PFSK-1 (cell line): ENCODE measurements at regions not wholly inside any gene's neighbourhood (a gene's known extent, or its start where the extent isn't known, plus 50 kb on each side); places are given as distances from the start of the nearest gene placed in this dataset.

Source experiments
- POLR2AphosphoS5 ChIP-seq: IDR thresholded peaks from 2 replicates; pipeline ENCODE4 v1.6.1; 2012; ENCODE audit warnings: low read depth, mild to moderate bottlenecking, control low read depth, low read length, moderate library complexity
- REST ChIP-seq, 2 experiments: IDR thresholded peaks; 2 replicates each; pipeline versions ENCODE4 v1.6.1 to v1.8.0; 2011 to 2012; ENCODE audit warnings: low read depth in 2 of 2, low read length in 2 of 2, control low read depth in 1 of 2, inconsistent platforms in 1 of 2, mild to moderate bottlenecking in 1 of 2, moderate library complexity in 1 of 2; ENCODE audit not compliant: insufficient read depth in 1 of 2
- SIN3A ChIP-seq: IDR thresholded peaks from 2 replicates; pipeline ENCODE4 v1.6.1; 2012; ENCODE audit warnings: mild to moderate bottlenecking, low read length, moderate library complexity, borderline replicate concordance; ENCODE audit not compliant: insufficient read depth
- TAF1 ChIP-seq: IDR thresholded peaks from 2 replicates; pipeline ENCODE4 v1.6.1; 2012; ENCODE audit warnings: low read length, control low read depth, borderline replicate concordance; ENCODE audit not compliant: insufficient read depth

GRCh38 chr5:92468295-92468694 is 1085.2 kb upstream of the ARRDC3 start:
- TF ChIP-seq TAF1 (no peak), POLR2AphosphoS5 (no peak), REST (IDR thresholded peaks at IDR 0.05; ENCODE audit: insufficient read depth in 1 of 2, low read depth in 2 of 2, low read length in 2 of 2) (no peak), SIN3A (no peak)
